DND-41 (cell line): ENCODE measurements at regions not wholly inside any gene's neighbourhood (a gene's known extent, or its start where the extent isn't known, plus 50 kb on each side); places are given as distances from the start of the nearest gene placed in this dataset.

Experiments
- EZH2 ChIP-seq: IDR thresholded peaks from 3 replicates; pipeline ENCODE4 v1.6.1; 2012; ENCODE audit warnings: borderline replicate concordance, low read depth, mild to moderate bottlenecking, moderate library complexity, low read length, inconsistent platforms; ENCODE audit not compliant: severe bottlenecking
- TF ChIP-seq, protein P1 (sequence below): IDR thresholded peaks from 2 replicates; pipeline ENCODE4 v1.5.1; 2012; ENCODE audit warnings: borderline replicate concordance, low read length, moderate library complexity, mild to moderate bottlenecking; ENCODE audit not compliant: poor library complexity, severe bottlenecking; ENCODE audit errors: extremely low read depth

DNA sequence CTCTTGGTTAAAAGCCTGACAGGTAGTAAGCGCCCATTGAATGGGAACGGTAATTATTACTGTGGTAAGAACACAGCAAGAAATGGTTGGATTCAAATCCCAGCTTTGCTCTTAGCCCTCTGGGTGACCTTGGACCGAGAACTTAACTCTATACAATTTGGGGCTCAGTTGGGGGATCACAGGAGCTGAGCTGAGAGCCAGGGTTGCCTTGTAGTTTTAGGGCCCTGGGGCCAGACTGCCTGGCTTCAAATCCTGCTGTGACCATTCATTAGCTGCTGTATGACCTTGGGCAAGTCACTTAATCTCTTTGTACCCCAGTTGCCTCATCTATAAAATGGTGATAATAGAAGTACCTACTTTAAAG is 87.4 kb upstream of the SH3PXD2B start:
- TF ChIP-seq, protein P1, sequence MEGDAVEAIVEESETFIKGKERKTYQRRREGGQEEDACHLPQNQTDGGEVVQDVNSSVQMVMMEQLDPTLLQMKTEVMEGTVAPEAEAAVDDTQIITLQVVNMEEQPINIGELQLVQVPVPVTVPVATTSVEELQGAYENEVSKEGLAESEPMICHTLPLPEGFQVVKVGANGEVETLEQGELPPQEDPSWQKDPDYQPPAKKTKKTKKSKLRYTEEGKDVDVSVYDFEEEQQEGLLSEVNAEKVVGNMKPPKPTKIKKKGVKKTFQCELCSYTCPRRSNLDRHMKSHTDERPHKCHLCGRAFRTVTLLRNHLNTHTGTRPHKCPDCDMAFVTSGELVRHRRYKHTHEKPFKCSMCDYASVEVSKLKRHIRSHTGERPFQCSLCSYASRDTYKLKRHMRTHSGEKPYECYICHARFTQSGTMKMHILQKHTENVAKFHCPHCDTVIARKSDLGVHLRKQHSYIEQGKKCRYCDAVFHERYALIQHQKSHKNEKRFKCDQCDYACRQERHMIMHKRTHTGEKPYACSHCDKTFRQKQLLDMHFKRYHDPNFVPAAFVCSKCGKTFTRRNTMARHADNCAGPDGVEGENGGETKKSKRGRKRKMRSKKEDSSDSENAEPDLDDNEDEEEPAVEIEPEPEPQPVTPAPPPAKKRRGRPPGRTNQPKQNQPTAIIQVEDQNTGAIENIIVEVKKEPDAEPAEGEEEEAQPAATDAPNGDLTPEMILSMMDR: no peak
- TF ChIP-seq EZH2: no peak
